ENCODE measurements at regions not wholly inside any gene's neighbourhood (a gene's known extent, or its start where the extent isn't known, plus 50 kb on each side); places are given as distances from the start of the nearest gene placed in this dataset.

GRCh38 chr1:36532810-36533401 lies 50.2 kb upstream of the CSF3R start:
- no peak overlapping the region for H3K4me3 ChIP-seq (ENCODE audit: extremely low read depth in 1 of 4, insufficient read depth in 2 of 4, low read depth in 3 of 4, low read length in 4 of 4)
- H4K5ac ChIP-seq (ENCODE audit: insufficient read length, low read depth, low read length), result no peak overlapping the region
- H3K14ac ChIP-seq (ENCODE audit: insufficient read length), result no peak overlapping the region
- no peak overlapping the region for H2AFZ ChIP-seq (ENCODE audit: low read length)
- POLR2A ChIA-PET (ENCODE audit: partially characterized antibody), result no interaction called here
- no peak overlapping the region for H3K4ac ChIP-seq (replicated peaks; ENCODE audit: insufficient read length, low read depth, low read length)
- no peak overlapping the region for H2BK20ac ChIP-seq (ENCODE audit: low read length)
- no peak overlapping the region for H2AK5ac ChIP-seq (ENCODE audit: low read depth, low read length)
- H3K79me2 ChIP-seq (ENCODE audit: control insufficient read depth in 1 of 2, insufficient read depth in 2 of 2, low read length in 2 of 2), result no peaks in the 10 kb centered on the region
- H3K56ac ChIP-seq (replicated peaks; ENCODE audit: insufficient read length, low read depth, low read length), result no peak overlapping the region
- 93% methylated on average over 3 of the region's 3 CpGs; no CpG with 5 or more reads in 1 of the 2 experiments for WGBS, 2 experiments (ENCODE audit: extremely low coverage in 1 of 2, insufficient coverage in 1 of 2, insufficient read length in 1 of 2, insufficient replicate concordance in 2 of 2, low coverage in 1 of 2, low lambda C conversion rate in 2 of 2, missing lambda C conversion rate in 1 of 2)
- H2BK12ac ChIP-seq (ENCODE audit: low read depth, low read length), result no peak overlapping the region
- H3K9ac ChIP-seq (replicated peaks in 1 of 4; ENCODE audit: extremely low read depth in 1 of 4, low read depth in 3 of 4, low read length in 3 of 4), result no peak overlapping the region
- H3K9me3 ChIP-seq (ENCODE audit: insufficient read depth in 2 of 2, low read depth in 1 of 2, low read length in 1 of 2), result no peaks in the 10 kb centered on the region; a peak in 1 of 4 replicates
- no peak overlapping the region for H2BK5ac ChIP-seq (ENCODE audit: low read depth, low read length)
- peaks cover 0 to 2% of the 10 kb centered on the region in 2 experiments for H4K20me1 ChIP-seq (replicated peaks in 1 of 2; ENCODE audit: control insufficient read depth in 1 of 2, insufficient read depth in 2 of 2, low read length in 2 of 2)
- H4K91ac ChIP-seq (replicated peaks; ENCODE audit: insufficient read length, low read length), result no peak overlapping the region
- H2BK15ac ChIP-seq (ENCODE audit: low read length), result no peak overlapping the region
- H3K18ac ChIP-seq (ENCODE audit: extremely low read depth, low read length), result no peak overlapping the region
- no peaks in the 10 kb centered on the region for H3K79me1 ChIP-seq (ENCODE audit: low read depth, low read length)
- no peaks in the 10 kb centered on the region for H3K27me3 ChIP-seq (replicated peaks in 1 of 4; ENCODE audit: control insufficient read depth in 3 of 4, extremely low read depth in 1 of 4, insufficient read depth in 3 of 4, low read length in 3 of 4)
- H4K8ac ChIP-seq (ENCODE audit: extremely low read depth, insufficient read depth, low read length), result no peak overlapping the region
- no peaks in the 10 kb centered on the region for H3K36me3 ChIP-seq (ENCODE audit: control insufficient read depth in 2 of 4, insufficient read depth in 4 of 4, low read length in 3 of 4)
- no peak for FAIRE-seq
- 0 out of 7 replicates have a peak, but pooled peaks cover 0 to 2% (median 0%) of the 10 kb centered on the region in 4 experiments for H3K4me1 ChIP-seq (replicated peaks in 1 of 4; ENCODE audit: control insufficient read depth in 3 of 4, insufficient read depth in 4 of 4, low read length in 3 of 4)
- no peak overlapping the region for H2BK120ac ChIP-seq (replicated peaks; ENCODE audit: low read depth, low read length)
- no peaks in the 10 kb centered on the region for H3K23me2 ChIP-seq (ENCODE audit: low read depth, low read length)
- no peak for DNase-seq (ENCODE audit: low read depth in 1 of 2, low spot score in 2 of 2)
- no peak overlapping the region for H3K23ac ChIP-seq (ENCODE audit: insufficient read length)
- H3K27ac ChIP-seq (ENCODE audit: low read depth, low read length), result no peak overlapping the region
- CTCF ChIA-PET (ENCODE audit: partially characterized antibody), result interaction anchor here (0.6 to 4.7 kb wide), 6 partner anchors 10 to 920 kb away, joined by 3 to 33 read pairs (median 4); no protein-coding TSS in a partner anchor
- no peak overlapping the region for H3K4me2 ChIP-seq (ENCODE audit: insufficient read depth in 1 of 2, low read depth in 2 of 2, low read length in 2 of 2)
- no peak for TF ChIP-seq SIN3A (conservative IDR thresholded peaks at IDR 0.05 in 1 of 2, IDR thresholded peaks at IDR 0.05 in 1 of 2; ENCODE audit: low read depth in 1 of 2, low read length in 2 of 2)
- no peak for TF ChIP-seq NANOG (IDR thresholded peaks at IDR 0.05; ENCODE audit: insufficient read depth, low read depth, low read length, poor library complexity, severe bottlenecking)
- no peak for TF ChIP-seq TCF12 (IDR thresholded peaks at IDR 0.05; ENCODE audit: low read depth, low read length)
- TF ChIP-seq SUZ12 (IDR thresholded peaks at IDR 0.05; ENCODE audit: low read length), result no peak
- no peak for TF ChIP-seq TAF7 (optimal IDR thresholded peaks at IDR 0.05; ENCODE audit: borderline replicate concordance, low read depth, low read length)
- TF ChIP-seq USF2 (IDR thresholded peaks at IDR 0.05; ENCODE audit: low read length), result no peak
- no peak for TF ChIP-seq ASH2L (IDR thresholded peaks at IDR 0.05; ENCODE audit: low read length)
- TF ChIP-seq MAFK (IDR thresholded peaks at IDR 0.05; ENCODE audit: low read depth, low read length), result no peak
- no peak for TF ChIP-seq CHD1 (IDR thresholded peaks at IDR 0.05; ENCODE audit: low read depth, low read length)
- no peak for TF ChIP-seq HDAC2 (IDR thresholded peaks at IDR 0.05; ENCODE audit: borderline replicate concordance in 1 of 2, low read depth in 2 of 2, low read length in 2 of 2)
- no peak for TF ChIP-seq TEAD4 (IDR thresholded peaks at IDR 0.05; ENCODE audit: low read depth, low read length)
- no peak for TF ChIP-seq YY1 (IDR thresholded peaks at IDR 0.05; ENCODE audit: low read depth, low read length)
- no peak for TF ChIP-seq RFX5 (IDR thresholded peaks at IDR 0.05; ENCODE audit: borderline replicate concordance, low read depth, low read length)

Data from H1 (cell line).